ENCODE measurements at regions not wholly inside any gene's neighbourhood (a gene's known extent, or its start where the extent isn't known, plus 50 kb on each side); places are given as distances from the start of the nearest gene placed in this dataset.

GRCh38 chr6:95083506-95083905 lies 493.8 kb upstream of the MANEA start:
- TF ChIP-seq CEBPB (IDR thresholded peaks at IDR 0.05; ENCODE audit: low read depth, low read length) (no peak), MAFK (IDR thresholded peaks at IDR 0.05; ENCODE audit: low read depth, low read length) (no peak), POLR2A (IDR thresholded peaks at IDR 0.05; ENCODE audit: low read depth, low read length) (no peak), CTCF (conservative IDR thresholded peaks at IDR 0.05; ENCODE audit: low read depth, low read length) (no peak), USF2 (IDR thresholded peaks at IDR 0.05; ENCODE audit: low read depth, low read length) (no peak), RAD21 (IDR thresholded peaks at IDR 0.05; ENCODE audit: low read length) (no peak), RFX5 (IDR thresholded peaks at IDR 0.05; ENCODE audit: low read depth, low read length) (no peak)

Measured in IMR-90 (cell line).